Stomach smooth muscle (tissue), 2 donors: ENCODE measurements at regions not wholly inside any gene's neighbourhood (a gene's known extent, or its start where the extent isn't known, plus 50 kb on each side); places are given as distances from the start of the nearest gene placed in this dataset.
"Not testable (repeated sequence)": the region's sequence is repeated elsewhere in the genome, so short reads cannot be mapped to it uniquely, and the experiment has no call there.

Experiments used
- H3K27ac ChIP-seq: one replicate; pipeline ENCODE4 v1.7.0; 2013; ENCODE audit warnings: mild to moderate bottlenecking, low read length, inconsistent platforms
- H3K27me3 ChIP-seq, 2 donors: one replicate each; pipeline ENCODE4 v1.7.0; 2013; ENCODE audit warnings: low read length in 2 of 2; ENCODE audit not compliant: insufficient read depth in 2 of 2, control insufficient read depth in 1 of 2
- H3K36me3 ChIP-seq, 2 donors: one replicate each; pipeline ENCODE4 v1.7.0; 2013; ENCODE audit warnings: low read length in 2 of 2; ENCODE audit not compliant: control insufficient read depth in 2 of 2, insufficient read depth in 2 of 2
- H3K4me1 ChIP-seq: one replicate; pipeline ENCODE4 v1.7.0; 2013; ENCODE audit warnings: low read length; ENCODE audit not compliant: control insufficient read depth, insufficient read depth
- H3K4me3 ChIP-seq, 2 donors: one replicate each; pipeline ENCODE4 v1.7.0; 2013; ENCODE audit warnings: low read length in 2 of 2
- H3K9ac ChIP-seq, 2 donors: one replicate each; pipeline ENCODE4 v1.7.0; 2013; ENCODE audit warnings: low read length in 2 of 2, mild to moderate bottlenecking in 1 of 2
- H3K9me3 ChIP-seq, 2 donors: one replicate each; pipeline ENCODE4 v1.7.0; 2013; ENCODE audit warnings: low read length in 2 of 2; ENCODE audit not compliant: control insufficient read depth in 2 of 2
- donor health status: healthy.
- donor health status: Pancreatic carcinoma.

- not testable (repeated sequence) for H3K4me1 ChIP-seq, H3K36me3 ChIP-seq, H3K27me3 ChIP-seq, H3K27ac ChIP-seq, H3K9me3 ChIP-seq, H3K4me3 ChIP-seq, H3K9ac ChIP-seq
Observed at GRCh38 chr2:89061174-89061573, 369.7 kb downstream of the RPIA start.

GRCh38 chr2:89076771-89077170 is 385.3 kb downstream of the RPIA start:
- not testable (repeated sequence) for H3K4me3 ChIP-seq, H3K9me3 ChIP-seq, H3K4me1 ChIP-seq, H3K9ac ChIP-seq, H3K36me3 ChIP-seq, H3K27ac ChIP-seq, H3K27me3 ChIP-seq

- H3K9me3 ChIP-seq, H3K36me3 ChIP-seq, H3K27me3 ChIP-seq, H3K4me1 ChIP-seq, H3K4me3 ChIP-seq, H3K27ac ChIP-seq, H3K9ac ChIP-seq: not testable (repeated sequence)
Observed at GRCh38 chr2:89092911-89093310, 401.4 kb downstream of the RPIA start.

GRCh38 chr2:89095060-89095459 is 403.6 kb downstream of the RPIA start:
- H3K4me3 ChIP-seq, H3K4me1 ChIP-seq, H3K27me3 ChIP-seq, H3K27ac ChIP-seq, H3K9me3 ChIP-seq, H3K36me3 ChIP-seq, H3K9ac ChIP-seq: not testable (repeated sequence)

- H3K4me3 ChIP-seq, H3K9ac ChIP-seq, H3K27me3 ChIP-seq, H3K9me3 ChIP-seq, H3K27ac ChIP-seq, H3K4me1 ChIP-seq, H3K36me3 ChIP-seq: not testable (repeated sequence)
Observed at GRCh38 chr2:89102587-89102986, 411.1 kb downstream of the RPIA start.

- not testable (repeated sequence) for H3K36me3 ChIP-seq, H3K27me3 ChIP-seq, H3K9ac ChIP-seq, H3K4me1 ChIP-seq, H3K27ac ChIP-seq, H3K4me3 ChIP-seq, H3K9me3 ChIP-seq
Observed at GRCh38 chr2:89106369-89107019, 415.0 kb downstream of the RPIA start.

GRCh38 chr2:89112434-89112833 is 421.0 kb downstream of the RPIA start:
- not testable (repeated sequence) for H3K36me3 ChIP-seq, H3K27ac ChIP-seq, H3K9ac ChIP-seq, H3K4me3 ChIP-seq, H3K4me1 ChIP-seq, H3K27me3 ChIP-seq, H3K9me3 ChIP-seq

- H3K36me3 ChIP-seq, H3K4me3 ChIP-seq, H3K9ac ChIP-seq, H3K27me3 ChIP-seq, H3K9me3 ChIP-seq, H3K4me1 ChIP-seq, H3K27ac ChIP-seq: not testable (repeated sequence)
Observed at GRCh38 chr2:89113286-89113685, 421.8 kb downstream of the RPIA start.

- H3K9ac ChIP-seq, H3K36me3 ChIP-seq, H3K27ac ChIP-seq, H3K27me3 ChIP-seq, H3K4me3 ChIP-seq, H3K9me3 ChIP-seq, H3K4me1 ChIP-seq: not testable (repeated sequence)
Observed at GRCh38 chr2:89129440-89129839, 438.0 kb downstream of the RPIA start.

- not testable (repeated sequence) for H3K36me3 ChIP-seq, H3K9me3 ChIP-seq
Observed at GRCh38 chr2:89130665-89131308, 439.3 kb downstream of the RPIA start.

GRCh38 chr2:89142959-89143358 is 451.5 kb downstream of the RPIA start:
- H3K9me3 ChIP-seq, H3K4me1 ChIP-seq, H3K27ac ChIP-seq: not testable (repeated sequence)

More at GRCh38 chr2:89130665-89131308, 439.3 kb downstream of the RPIA start:
- H3K27ac ChIP-seq, H3K4me3 ChIP-seq, H3K27me3 ChIP-seq, H3K4me1 ChIP-seq, H3K9ac ChIP-seq: not testable (repeated sequence)

More at GRCh38 chr2:89142959-89143358, 451.5 kb downstream of the RPIA start:
- H3K27me3 ChIP-seq, H3K36me3 ChIP-seq, H3K4me3 ChIP-seq, H3K9ac ChIP-seq: not testable (repeated sequence)
